Skeletal muscle cell (primary cell): ENCODE measurements at regions not wholly inside any gene's neighbourhood (a gene's known extent, or its start where the extent isn't known, plus 50 kb on each side); places are given as distances from the start of the nearest gene placed in this dataset.

ENCODE experiments used
- DNase-seq: peaks from one replicate; pipeline ENCODE4 v3.0.0-alpha.2; 2010; ENCODE audit warnings: low read depth
- H3K4me3 ChIP-seq: 2 replicates; pipeline ENCODE4 v1.5.1; 2011; ENCODE audit warnings: low read depth, mild to moderate bottlenecking, control low read depth, low read length, moderate library complexity

- no peak for DNase-seq
- H3K4me3 ChIP-seq, result no peak overlapping the region
These were observed 222.8 kb downstream of the ADAMTS9 start for GRCh38 chr3:64464955-64465354.

- H3K4me3 ChIP-seq, result no peak overlapping the region
These were observed 223.8 kb downstream of the ADAMTS9 start for GRCh38 chr3:64463981-64464380.

GRCh38 chr3:64462203-64462602 is 225.6 kb downstream of the ADAMTS9 start:
- peak; percentile 66 for DNase-seq
- peak overlapping the region; percentile 7 for H3K4me3 ChIP-seq

More at GRCh38 chr3:64463981-64464380, 223.8 kb downstream of the ADAMTS9 start:
- DNase-seq, result no peak

GRCh38 chr3:64460877-64461276 is 226.9 kb downstream of the ADAMTS9 start:
- H3K4me3 ChIP-seq, result no peak overlapping the region
- peak; percentile 91 for DNase-seq

GRCh38 chr3:64460141-64460730 is 227.6 kb downstream of the ADAMTS9 start:
- DNase-seq, result no peak
- no peak overlapping the region for H3K4me3 ChIP-seq

GRCh38 chr3:64459711-64460110 is 228.1 kb downstream of the ADAMTS9 start:
- peak; percentile 71 for DNase-seq
- no peak overlapping the region for H3K4me3 ChIP-seq

- no peak for DNase-seq
- no peak overlapping the region for H3K4me3 ChIP-seq
These were observed 230.0 kb downstream of the ADAMTS9 start for GRCh38 chr3:64457811-64458210.

- no peak for DNase-seq
- H3K4me3 ChIP-seq, result no peak overlapping the region
These were observed 231.1 kb downstream of the ADAMTS9 start for GRCh38 chr3:64456674-64457073.

GRCh38 chr3:64455351-64455750 is 230.1 kb upstream of the PRICKLE2 start:
- no peak for DNase-seq
- no peak overlapping the region for H3K4me3 ChIP-seq

GRCh38 chr3:64454768-64455167 is 229.5 kb upstream of the PRICKLE2 start:
- no peak overlapping the region for H3K4me3 ChIP-seq
- DNase-seq, result no peak

GRCh38 chr3:64454179-64454578 is 228.9 kb upstream of the PRICKLE2 start:
- peak; percentile 78 for DNase-seq

GRCh38 chr3:64451283-64452012 is 226.2 kb upstream of the PRICKLE2 start:
- no peak overlapping the region for H3K4me3 ChIP-seq
- no peak for DNase-seq

More at GRCh38 chr3:64454179-64454578, 228.9 kb upstream of the PRICKLE2 start:
- no peak overlapping the region for H3K4me3 ChIP-seq

- no peak overlapping the region for H3K4me3 ChIP-seq
- no peak for DNase-seq
These were observed 225.2 kb upstream of the PRICKLE2 start for GRCh38 chr3:64450396-64450956.

- DNase-seq, result no peak
- no peak overlapping the region for H3K4me3 ChIP-seq
These were observed 223.8 kb upstream of the PRICKLE2 start for GRCh38 chr3:64449026-64449425.

GRCh38 chr3:64445944-64446300 is 220.7 kb upstream of the PRICKLE2 start:
- H3K4me3 ChIP-seq, result no peak overlapping the region
- no peak for DNase-seq

- H3K4me3 ChIP-seq, result peak overlapping the region; percentile 58
- no peak for DNase-seq
These were observed 220.1 kb upstream of the PRICKLE2 start for GRCh38 chr3:64445109-64445943.

GRCh38 chr3:64444490-64445108 is 219.3 kb upstream of the PRICKLE2 start:
- DNase-seq, result no peak
- peak overlapping the region; percentile 58 for H3K4me3 ChIP-seq

- H3K4me3 ChIP-seq, result peak overlapping the region; percentile 58
These were observed 218.5 kb upstream of the PRICKLE2 start for GRCh38 chr3:64443546-64444381.

GRCh38 chr3:64441861-64442260 is 216.6 kb upstream of the PRICKLE2 start:
- no peak for DNase-seq
- H3K4me3 ChIP-seq, result no peak overlapping the region

More at GRCh38 chr3:64443546-64444381, 218.5 kb upstream of the PRICKLE2 start:
- DNase-seq, result peak; percentile 39
